ENCODE measurements at regions not wholly inside any gene's neighbourhood (a gene's known extent, or its start where the extent isn't known, plus 50 kb on each side); places are given as distances from the start of the nearest gene placed in this dataset.

DNA sequence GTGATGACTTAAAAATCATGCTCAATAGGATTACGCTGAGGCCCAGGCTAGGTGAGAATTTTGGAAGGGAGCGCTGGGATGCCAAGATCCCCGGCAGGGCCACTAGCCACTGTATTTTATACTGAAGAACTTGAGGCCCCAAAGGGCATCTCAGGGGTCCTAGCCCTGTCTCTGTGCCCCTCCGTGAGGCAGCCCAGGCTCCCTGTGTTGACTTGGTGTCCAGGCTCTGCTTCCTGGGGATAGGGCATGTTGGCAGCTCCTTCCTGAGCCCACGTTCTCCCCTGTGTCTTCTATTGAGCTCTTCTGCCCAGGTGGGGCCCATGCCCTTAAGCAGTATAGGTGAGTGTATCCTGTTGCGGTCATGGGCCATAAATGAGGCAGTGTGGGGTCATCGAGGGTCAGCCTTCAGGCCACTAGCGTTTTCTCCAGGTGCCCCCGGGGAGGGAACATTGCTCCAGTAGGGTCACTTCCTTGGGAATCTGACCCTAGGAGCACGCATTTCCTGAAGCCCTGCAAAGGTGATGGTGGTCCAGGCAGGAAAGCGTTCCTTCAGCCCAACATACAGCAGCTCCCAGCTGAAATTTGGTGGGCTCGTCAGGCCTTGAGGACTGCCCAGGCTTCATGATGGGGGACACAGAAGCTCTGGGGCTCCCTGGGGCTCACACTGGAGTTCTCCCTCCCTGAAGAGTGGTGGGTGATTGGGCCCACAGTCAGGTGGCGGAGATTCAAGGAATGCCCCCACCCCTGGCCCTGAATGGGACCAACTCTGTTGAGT is 189.4 kb downstream of the UBE3A start (continued):
- TF ChIP-seq, protein P1, sequence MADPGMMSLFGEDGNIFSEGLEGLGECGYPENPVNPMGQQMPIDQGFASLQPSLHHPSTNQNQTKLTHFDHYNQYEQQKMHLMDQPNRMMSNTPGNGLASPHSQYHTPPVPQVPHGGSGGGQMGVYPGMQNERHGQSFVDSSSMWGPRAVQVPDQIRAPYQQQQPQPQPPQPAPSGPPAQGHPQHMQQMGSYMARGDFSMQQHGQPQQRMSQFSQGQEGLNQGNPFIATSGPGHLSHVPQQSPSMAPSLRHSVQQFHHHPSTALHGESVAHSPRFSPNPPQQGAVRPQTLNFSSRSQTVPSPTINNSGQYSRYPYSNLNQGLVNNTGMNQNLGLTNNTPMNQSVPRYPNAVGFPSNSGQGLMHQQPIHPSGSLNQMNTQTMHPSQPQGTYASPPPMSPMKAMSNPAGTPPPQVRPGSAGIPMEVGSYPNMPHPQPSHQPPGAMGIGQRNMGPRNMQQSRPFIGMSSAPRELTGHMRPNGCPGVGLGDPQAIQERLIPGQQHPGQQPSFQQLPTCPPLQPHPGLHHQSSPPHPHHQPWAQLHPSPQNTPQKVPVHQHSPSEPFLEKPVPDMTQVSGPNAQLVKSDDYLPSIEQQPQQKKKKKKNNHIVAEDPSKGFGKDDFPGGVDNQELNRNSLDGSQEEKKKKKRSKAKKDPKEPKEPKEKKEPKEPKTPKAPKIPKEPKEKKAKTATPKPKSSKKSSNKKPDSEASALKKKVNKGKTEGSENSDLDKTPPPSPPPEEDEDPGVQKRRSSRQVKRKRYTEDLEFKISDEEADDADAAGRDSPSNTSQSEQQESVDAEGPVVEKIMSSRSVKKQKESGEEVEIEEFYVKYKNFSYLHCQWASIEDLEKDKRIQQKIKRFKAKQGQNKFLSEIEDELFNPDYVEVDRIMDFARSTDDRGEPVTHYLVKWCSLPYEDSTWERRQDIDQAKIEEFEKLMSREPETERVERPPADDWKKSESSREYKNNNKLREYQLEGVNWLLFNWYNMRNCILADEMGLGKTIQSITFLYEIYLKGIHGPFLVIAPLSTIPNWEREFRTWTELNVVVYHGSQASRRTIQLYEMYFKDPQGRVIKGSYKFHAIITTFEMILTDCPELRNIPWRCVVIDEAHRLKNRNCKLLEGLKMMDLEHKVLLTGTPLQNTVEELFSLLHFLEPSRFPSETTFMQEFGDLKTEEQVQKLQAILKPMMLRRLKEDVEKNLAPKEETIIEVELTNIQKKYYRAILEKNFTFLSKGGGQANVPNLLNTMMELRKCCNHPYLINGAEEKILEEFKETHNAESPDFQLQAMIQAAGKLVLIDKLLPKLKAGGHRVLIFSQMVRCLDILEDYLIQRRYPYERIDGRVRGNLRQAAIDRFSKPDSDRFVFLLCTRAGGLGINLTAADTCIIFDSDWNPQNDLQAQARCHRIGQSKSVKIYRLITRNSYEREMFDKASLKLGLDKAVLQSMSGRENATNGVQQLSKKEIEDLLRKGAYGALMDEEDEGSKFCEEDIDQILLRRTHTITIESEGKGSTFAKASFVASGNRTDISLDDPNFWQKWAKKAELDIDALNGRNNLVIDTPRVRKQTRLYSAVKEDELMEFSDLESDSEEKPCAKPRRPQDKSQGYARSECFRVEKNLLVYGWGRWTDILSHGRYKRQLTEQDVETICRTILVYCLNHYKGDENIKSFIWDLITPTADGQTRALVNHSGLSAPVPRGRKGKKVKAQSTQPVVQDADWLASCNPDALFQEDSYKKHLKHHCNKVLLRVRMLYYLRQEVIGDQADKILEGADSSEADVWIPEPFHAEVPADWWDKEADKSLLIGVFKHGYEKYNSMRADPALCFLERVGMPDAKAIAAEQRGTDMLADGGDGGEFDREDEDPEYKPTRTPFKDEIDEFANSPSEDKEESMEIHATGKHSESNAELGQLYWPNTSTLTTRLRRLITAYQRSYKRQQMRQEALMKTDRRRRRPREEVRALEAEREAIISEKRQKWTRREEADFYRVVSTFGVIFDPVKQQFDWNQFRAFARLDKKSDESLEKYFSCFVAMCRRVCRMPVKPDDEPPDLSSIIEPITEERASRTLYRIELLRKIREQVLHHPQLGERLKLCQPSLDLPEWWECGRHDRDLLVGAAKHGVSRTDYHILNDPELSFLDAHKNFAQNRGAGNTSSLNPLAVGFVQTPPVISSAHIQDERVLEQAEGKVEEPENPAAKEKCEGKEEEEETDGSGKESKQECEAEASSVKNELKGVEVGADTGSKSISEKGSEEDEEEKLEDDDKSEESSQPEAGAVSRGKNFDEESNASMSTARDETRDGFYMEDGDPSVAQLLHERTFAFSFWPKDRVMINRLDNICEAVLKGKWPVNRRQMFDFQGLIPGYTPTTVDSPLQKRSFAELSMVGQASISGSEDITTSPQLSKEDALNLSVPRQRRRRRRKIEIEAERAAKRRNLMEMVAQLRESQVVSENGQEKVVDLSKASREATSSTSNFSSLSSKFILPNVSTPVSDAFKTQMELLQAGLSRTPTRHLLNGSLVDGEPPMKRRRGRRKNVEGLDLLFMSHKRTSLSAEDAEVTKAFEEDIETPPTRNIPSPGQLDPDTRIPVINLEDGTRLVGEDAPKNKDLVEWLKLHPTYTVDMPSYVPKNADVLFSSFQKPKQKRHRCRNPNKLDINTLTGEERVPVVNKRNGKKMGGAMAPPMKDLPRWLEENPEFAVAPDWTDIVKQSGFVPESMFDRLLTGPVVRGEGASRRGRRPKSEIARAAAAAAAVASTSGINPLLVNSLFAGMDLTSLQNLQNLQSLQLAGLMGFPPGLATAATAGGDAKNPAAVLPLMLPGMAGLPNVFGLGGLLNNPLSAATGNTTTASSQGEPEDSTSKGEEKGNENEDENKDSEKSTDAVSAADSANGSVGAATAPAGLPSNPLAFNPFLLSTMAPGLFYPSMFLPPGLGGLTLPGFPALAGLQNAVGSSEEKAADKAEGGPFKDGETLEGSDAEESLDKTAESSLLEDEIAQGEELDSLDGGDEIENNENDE (IDR thresholded peaks at IDR 0.05; ENCODE audit: insufficient replicate concordance, low read length): no peak
- TF ChIP-seq CBX8 (IDR thresholded peaks at IDR 0.05; ENCODE audit: borderline replicate concordance, low read depth, low read length): no peak
- TF ChIP-seq, protein P2, sequence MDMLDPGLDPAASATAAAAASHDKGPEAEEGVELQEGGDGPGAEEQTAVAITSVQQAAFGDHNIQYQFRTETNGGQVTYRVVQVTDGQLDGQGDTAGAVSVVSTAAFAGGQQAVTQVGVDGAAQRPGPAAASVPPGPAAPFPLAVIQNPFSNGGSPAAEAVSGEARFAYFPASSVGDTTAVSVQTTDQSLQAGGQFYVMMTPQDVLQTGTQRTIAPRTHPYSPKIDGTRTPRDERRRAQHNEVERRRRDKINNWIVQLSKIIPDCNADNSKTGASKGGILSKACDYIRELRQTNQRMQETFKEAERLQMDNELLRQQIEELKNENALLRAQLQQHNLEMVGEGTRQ (IDR thresholded peaks at IDR 0.05; ENCODE audit: low read length): no peak
- no peak for TF ChIP-seq SIN3A (conservative IDR thresholded peaks at IDR 0.05 in 1 of 2, IDR thresholded peaks at IDR 0.05 in 1 of 2; ENCODE audit: low read depth in 1 of 2, low read length in 2 of 2)
- TF ChIP-seq SP2 (IDR thresholded peaks at IDR 0.05; ENCODE audit: low read length): no peak
- TF ChIP-seq EZH2 (IDR thresholded peaks at IDR 0.05; ENCODE audit: low read depth, low read length, severe bottlenecking): no peak
- TF ChIP-seq POLR2A (IDR thresholded peaks at IDR 0.05; ENCODE audit: control extremely low read depth in 1 of 2, low read depth in 2 of 2, low read length in 2 of 2): no peak
- TF ChIP-seq HDAC6 (IDR thresholded peaks at IDR 0.05; ENCODE audit: low read depth, low read length): no peak
- TF ChIP-seq TCF12 (IDR thresholded peaks at IDR 0.05; ENCODE audit: low read depth, low read length): no peak
- no peak for TF ChIP-seq KDM5A (IDR thresholded peaks at IDR 0.05; ENCODE audit: low read length)
